Glutamatergic neuron (in vitro differentiated cells): ENCODE measurements at regions not wholly inside any gene's neighbourhood (a gene's known extent, or its start where the extent isn't known, plus 50 kb on each side); places are given as distances from the start of the nearest gene placed in this dataset.

Source experiments
- DNase-seq: peaks from one replicate; pipeline ENCODE4 v3.0.0; 2022
- H3K27ac Mint-ChIP-seq: one replicate; pipeline ENCODE4 v1.8.0; 2020; ENCODE audit warnings: mild to moderate bottlenecking, mixed read lengths, inconsistent platforms; ENCODE audit not compliant: unreplicated experiment
- H3K27me3 Mint-ChIP-seq: one replicate; pipeline ENCODE4 v1.8.0; 2020; ENCODE audit warnings: mild to moderate bottlenecking, moderate library complexity, mixed read lengths, inconsistent platforms; ENCODE audit not compliant: unreplicated experiment
- H3K36me3 Mint-ChIP-seq: one replicate; pipeline ENCODE4 v1.8.0; 2020; ENCODE audit warnings: mild to moderate bottlenecking, mixed read lengths, inconsistent platforms; ENCODE audit not compliant: unreplicated experiment
- H3K4me1 Mint-ChIP-seq: one replicate; pipeline ENCODE4 v1.8.0; 2020; ENCODE audit warnings: mild to moderate bottlenecking, low read depth, mixed read lengths, inconsistent platforms; ENCODE audit not compliant: unreplicated experiment
- H3K4me3 Mint-ChIP-seq: one replicate; pipeline ENCODE4 v1.8.0; 2020; ENCODE audit warnings: mild to moderate bottlenecking, mixed read lengths, inconsistent platforms; ENCODE audit not compliant: unreplicated experiment
- H3K9me3 Mint-ChIP-seq: one replicate; pipeline ENCODE4 v1.8.0; 2020; ENCODE audit warnings: mild to moderate bottlenecking, moderate library complexity, mixed read lengths, inconsistent platforms; ENCODE audit not compliant: unreplicated experiment
- TF ChIP-seq, protein P1 (sequence below): fragments of 200-600 bp; sonication (generic); IDR thresholded peaks from one replicate; pipeline ENCODE4 v1.5.0; 2021; ENCODE audit not compliant: partially characterized antibody, unreplicated experiment

DNA sequence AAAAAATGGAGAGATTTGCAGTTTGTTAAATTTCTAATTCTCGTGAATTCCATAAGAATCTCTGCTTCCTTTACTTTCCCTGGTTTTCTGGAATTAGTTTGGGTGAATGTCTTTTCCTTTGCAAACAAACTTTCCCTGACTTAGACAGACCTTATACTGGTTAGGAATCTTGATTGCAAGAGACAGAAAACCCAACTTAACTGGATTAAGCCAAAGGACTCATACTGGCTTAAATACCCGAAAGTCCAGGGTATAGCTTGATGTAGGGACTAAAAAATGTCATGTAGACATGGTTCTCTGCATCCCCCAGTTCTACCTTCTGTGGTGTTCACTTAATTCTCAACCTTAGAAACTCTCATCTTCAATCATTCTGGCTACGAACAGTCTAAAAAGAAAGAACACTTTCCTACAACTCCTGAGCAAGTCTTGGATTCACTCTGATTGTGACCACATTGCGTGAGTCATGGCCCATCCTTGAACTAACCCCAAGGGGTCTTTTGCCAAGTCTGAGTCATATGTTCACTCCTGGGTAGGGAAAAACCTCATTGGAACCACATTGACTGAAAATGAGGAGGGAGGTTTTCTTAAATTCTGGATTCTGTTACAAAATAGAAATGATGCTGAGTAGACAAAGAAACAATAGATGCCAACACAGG is 136.0 kb upstream of the DAZL start:
- no peak for DNase-seq
- peaks cover 3% of the 10 kb centered on the region for H3K9me3 Mint-ChIP-seq
- no peak overlapping the region for H3K4me3 Mint-ChIP-seq
- TF ChIP-seq, protein P1, sequence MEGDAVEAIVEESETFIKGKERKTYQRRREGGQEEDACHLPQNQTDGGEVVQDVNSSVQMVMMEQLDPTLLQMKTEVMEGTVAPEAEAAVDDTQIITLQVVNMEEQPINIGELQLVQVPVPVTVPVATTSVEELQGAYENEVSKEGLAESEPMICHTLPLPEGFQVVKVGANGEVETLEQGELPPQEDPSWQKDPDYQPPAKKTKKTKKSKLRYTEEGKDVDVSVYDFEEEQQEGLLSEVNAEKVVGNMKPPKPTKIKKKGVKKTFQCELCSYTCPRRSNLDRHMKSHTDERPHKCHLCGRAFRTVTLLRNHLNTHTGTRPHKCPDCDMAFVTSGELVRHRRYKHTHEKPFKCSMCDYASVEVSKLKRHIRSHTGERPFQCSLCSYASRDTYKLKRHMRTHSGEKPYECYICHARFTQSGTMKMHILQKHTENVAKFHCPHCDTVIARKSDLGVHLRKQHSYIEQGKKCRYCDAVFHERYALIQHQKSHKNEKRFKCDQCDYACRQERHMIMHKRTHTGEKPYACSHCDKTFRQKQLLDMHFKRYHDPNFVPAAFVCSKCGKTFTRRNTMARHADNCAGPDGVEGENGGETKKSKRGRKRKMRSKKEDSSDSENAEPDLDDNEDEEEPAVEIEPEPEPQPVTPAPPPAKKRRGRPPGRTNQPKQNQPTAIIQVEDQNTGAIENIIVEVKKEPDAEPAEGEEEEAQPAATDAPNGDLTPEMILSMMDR, result no peak
- peaks cover 14% of the 10 kb centered on the region for H3K36me3 Mint-ChIP-seq
- H3K27me3 Mint-ChIP-seq, result no peaks in the 10 kb centered on the region
- no peaks in the 10 kb centered on the region for H3K4me1 Mint-ChIP-seq
- no peak overlapping the region for H3K27ac Mint-ChIP-seq

DNA sequence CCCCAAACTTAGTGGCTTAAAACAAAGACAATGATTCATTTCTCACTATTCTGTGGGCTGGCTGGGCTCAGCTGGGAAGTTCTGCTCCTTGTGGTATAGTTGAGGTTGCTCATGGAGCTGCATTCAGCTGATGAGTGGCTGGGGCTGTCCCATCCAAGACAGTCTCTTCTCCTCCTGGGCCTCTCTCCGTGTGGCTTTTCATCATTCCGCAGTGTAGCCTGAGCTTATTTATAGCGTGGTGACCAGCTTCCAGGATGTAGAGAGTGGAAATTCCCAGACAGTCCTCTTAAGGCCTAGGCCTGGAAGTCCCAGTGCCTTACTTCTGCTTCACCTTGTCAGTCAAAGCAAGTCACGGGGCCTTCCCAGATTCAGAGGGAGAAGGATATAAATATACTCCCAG is 136.7 kb upstream of the DAZL start:
- peaks cover 14% of the 10 kb centered on the region for H3K36me3 Mint-ChIP-seq
- no peaks in the 10 kb centered on the region for H3K4me1 Mint-ChIP-seq
- H3K27me3 Mint-ChIP-seq, result no peaks in the 10 kb centered on the region
- TF ChIP-seq, protein P1, result no peak
- peaks cover 3% of the 10 kb centered on the region for H3K9me3 Mint-ChIP-seq
- H3K27ac Mint-ChIP-seq, result no peak overlapping the region
- DNase-seq, result no peak
- no peak overlapping the region for H3K4me3 Mint-ChIP-seq

DNA sequence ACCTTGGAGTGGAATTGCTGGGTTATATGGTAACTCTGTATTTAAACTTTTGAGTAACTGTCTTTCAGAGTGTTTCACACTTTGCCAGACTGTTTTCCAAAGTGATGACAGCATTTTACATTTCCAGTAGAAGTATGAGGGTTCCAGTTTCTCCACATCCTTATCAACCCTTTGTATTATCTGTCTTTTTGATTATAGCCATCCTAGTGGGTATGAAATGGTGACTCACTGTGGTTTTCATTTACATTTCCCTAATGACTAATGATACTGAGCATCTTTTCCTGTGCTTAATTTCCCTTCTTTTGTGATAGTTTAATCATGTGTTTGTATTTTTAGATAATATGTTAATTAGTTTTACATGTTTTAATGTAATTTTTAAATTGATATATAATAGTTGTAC is 138.1 kb upstream of the DAZL start:
- DNase-seq, result no peak
- H3K4me1 Mint-ChIP-seq, result no peaks in the 10 kb centered on the region
- H3K9me3 Mint-ChIP-seq, result peaks cover 3% of the 10 kb centered on the region

GRCh38 chr3:16759227-16759903 is 125.4 kb upstream of the PLCL2 start:
- H3K4me3 Mint-ChIP-seq, result no peak overlapping the region
- TF ChIP-seq, protein P1, result no peak
- peaks cover 7% of the 10 kb centered on the region for H3K36me3 Mint-ChIP-seq
- peaks cover 2% of the 10 kb centered on the region for H3K9me3 Mint-ChIP-seq
- no peak for DNase-seq
- no peak overlapping the region for H3K27ac Mint-ChIP-seq
- no peaks in the 10 kb centered on the region for H3K4me1 Mint-ChIP-seq
- no peaks in the 10 kb centered on the region for H3K27me3 Mint-ChIP-seq

More for the DNA sequence above, 138.1 kb upstream of the DAZL start:
- Mint-ChIP-seq H3K27me3 (no peaks in the 10 kb centered on the region), H3K36me3 (peaks cover 14% of the 10 kb centered on the region), H3K27ac (no peak overlapping the region), H3K4me3 (no peak overlapping the region)
- TF ChIP-seq, protein P1, result no peak

GRCh38 chr3:16761571-16761970 is 123.2 kb upstream of the PLCL2 start:
- peaks cover 7% of the 10 kb centered on the region for H3K36me3 Mint-ChIP-seq
- TF ChIP-seq, protein P1, result no peak
- DNase-seq, result no peak
- peaks cover 9% of the 10 kb centered on the region for H3K4me1 Mint-ChIP-seq
- H3K27me3 Mint-ChIP-seq, result no peaks in the 10 kb centered on the region
- no peak overlapping the region for H3K4me3 Mint-ChIP-seq
- no peak overlapping the region for H3K27ac Mint-ChIP-seq
- H3K9me3 Mint-ChIP-seq, result peaks cover 2% of the 10 kb centered on the region
